ENCODE measurements at regions not wholly inside any gene's neighbourhood (a gene's known extent, or its start where the extent isn't known, plus 50 kb on each side); places are given as distances from the start of the nearest gene placed in this dataset.

DNA sequence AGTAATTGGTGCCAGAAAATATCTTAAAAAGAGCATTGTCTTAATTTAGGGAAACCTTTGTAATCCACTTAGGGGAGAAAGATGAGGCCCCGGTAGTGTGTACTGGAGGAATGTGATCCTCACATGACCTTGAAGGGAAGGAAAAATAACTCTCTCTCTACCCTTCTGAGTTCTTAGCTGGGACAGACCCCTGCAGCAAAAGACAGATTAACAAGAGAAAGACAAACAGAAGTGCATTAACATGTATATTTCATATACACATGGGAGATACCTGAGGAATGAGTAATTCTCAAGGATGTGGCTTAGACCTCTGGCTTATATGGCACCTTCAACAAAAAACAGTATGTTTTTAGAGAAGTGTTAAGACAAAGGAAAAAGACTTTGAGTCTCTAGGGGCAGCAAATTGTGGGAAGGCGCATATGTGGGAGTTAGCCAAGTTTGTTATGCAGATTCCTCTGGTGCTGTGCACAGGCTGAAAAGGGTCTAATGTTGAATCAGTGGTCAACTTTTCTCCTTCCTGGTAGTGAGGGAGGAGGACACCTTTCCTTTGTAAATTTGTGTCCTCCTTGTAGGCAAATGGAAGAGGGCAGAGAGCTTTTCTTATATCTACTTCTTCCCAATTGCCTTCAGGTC, 138.8 kb downstream of the LRRC70 start:
- DNase-seq (ENCODE audit: low read depth in 2 of 2), result no peak

GRCh38 chr5:62714296-62714695, 135.7 kb downstream of the LRRC70 start:
- no peak for DNase-seq (ENCODE audit: low read depth in 2 of 2)

DNA sequence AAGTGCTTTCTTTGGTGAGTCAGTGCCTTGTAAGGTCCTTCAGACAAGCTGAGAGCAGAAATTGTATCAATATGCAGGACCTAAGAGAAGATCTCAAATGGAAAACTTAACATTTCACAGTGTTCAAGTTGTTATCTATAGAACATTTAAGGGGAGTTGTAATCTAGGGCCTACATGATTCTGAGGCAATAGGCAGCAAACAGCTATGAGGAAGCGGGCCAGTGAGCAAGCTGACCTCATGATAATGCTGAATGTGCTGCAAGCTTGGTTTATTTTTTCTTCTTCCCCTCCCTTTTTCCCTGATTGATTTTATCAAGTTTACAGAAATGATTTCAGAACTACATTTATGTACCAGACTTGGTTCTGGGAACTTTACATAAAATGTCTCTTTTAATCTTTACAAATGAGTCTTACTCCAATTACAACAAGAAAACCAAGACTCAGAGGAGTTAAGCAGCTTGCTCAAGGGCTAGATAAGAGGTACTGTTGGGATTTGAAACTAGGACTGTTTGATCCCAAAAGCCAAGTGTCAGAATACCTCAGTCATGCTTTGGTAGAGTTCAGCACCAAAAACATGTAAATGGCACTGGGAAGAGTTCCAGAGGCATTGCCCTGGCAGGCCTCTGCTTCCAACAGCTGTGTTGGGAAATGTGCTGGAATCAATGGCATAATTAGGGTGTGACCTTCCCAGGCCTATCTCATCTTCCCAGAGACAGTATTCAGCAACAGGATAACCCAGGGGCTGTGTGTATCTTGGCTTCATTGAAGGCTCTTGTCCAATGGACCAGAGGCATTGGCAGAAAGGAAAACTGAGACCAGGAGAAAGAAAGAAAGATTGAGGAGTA, 130.1 kb downstream of the LRRC70 start:
- DNase-seq (ENCODE audit: low read depth in 2 of 2), result no peak

- DNase-seq (ENCODE audit: low read depth in 2 of 2), result no peak
These were observed 128.9 kb downstream of the LRRC70 start for GRCh38 chr5:62707563-62707962.

GRCh38 chr5:62707131-62707530, 128.5 kb downstream of the LRRC70 start:
- no peak for DNase-seq (ENCODE audit: low read depth in 2 of 2)

DNA sequence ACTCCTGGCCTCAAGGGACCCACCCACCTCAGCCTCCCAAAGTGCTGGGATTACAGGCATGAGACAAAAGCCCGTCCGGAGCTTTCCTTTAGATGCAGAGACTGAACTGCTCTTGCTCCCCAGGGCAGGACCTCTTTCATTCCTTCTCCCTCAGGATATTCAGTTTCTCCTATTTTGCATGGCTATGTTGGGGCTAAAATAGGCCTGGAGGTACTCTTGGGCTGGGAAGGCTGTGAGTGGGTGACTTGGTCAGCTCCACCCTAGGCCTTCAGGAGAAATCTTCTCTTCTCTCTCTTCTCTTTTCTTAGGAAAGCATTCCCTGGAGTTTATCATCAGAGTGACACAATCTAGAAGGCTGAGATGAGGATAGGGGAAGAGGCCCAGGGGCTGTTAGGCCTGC, 126.4 kb downstream of the LRRC70 start:
- DNase-seq (ENCODE audit: low read depth in 2 of 2), result no peak

DNA sequence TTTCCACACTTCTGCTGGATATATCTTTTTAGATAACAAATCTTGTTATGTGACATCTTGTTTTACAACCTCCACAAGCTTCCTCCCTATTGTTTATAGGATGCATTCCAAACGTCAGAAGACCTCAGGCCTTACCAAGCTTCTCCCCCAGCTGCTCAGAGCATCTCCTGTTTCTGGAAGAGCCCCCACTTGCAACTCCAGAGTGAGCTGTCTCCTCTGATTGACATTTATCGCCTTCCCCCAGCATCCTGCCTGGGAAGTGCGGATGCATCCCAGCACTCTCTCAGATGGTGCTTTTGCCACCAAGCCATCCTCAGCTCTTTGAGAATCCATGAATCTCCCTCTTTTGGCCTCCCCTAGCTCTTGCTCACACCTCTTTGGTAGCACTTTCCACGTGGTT, 123.5 kb downstream of the LRRC70 start:
- no peak for DNase-seq (ENCODE audit: low read depth in 2 of 2)

GRCh38 chr5:62701036-62701435, 122.4 kb downstream of the LRRC70 start:
- no peak for DNase-seq (ENCODE audit: low read depth in 2 of 2)

DNA sequence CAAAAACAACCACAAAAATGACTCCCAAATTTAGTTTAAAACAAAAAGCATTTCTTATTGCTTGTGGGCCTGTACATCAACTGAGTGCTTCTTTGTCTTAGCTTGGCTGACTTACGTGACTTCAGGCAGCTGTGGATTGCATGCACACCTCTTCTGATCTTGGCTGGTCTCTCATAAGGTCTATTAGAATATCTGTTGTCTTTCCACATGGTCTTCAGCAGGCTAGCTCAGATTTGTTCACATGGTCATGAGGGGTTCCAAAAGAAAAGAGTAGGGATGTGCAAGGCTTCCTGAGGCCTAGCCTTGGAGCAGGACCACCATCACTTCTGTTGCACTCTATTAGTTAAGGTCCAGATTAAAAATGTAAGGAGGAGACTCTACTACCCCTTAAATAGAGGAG, 120.1 kb downstream of the LRRC70 start:
- DNase-seq (ENCODE audit: low read depth in 2 of 2), result no peak

DNA sequence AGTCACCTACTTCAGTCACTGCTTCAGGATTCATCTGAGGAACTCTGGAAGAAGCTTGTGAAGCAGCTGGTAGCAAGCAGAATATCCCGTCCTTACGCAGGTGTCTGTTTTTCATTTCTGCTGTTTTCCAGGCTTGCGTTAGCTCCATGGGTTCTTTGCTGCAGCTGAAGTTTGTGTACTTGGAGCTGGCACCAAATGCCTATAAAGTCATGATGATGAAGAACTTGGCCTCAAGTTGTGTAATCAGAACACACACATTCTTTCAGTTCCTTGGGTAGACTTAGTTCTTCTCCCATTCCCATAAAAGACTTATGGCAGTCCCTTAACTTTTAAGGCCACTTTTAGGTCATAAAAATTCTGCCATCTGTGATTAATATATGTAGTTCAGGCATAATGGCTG, 116.7 kb downstream of the LRRC70 start:
- no peak for DNase-seq (ENCODE audit: low read depth in 2 of 2)

GRCh38 chr5:62692946-62693713, 114.5 kb downstream of the LRRC70 start:
- DNase-seq (ENCODE audit: low read depth in 2 of 2), result no peak

DNA sequence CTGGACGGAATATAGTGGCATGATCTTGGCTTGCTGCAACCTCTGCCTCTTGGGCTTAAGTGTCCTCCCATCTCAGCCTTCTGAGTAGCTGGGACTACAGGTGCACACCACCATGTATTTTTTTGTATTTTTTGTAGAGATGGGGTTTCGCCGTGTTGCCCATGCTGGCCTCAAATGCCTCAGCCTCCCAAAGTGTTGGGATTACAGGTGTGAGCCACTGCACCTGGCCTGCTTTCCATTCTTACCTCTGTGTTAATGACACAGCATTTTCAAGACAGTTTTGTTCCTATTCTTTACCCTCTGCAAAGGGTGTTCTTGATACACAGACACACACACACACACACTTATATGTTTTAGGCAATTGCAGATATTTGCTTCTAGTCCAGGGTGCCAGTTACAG, 113.3 kb downstream of the LRRC70 start:
- no peak for DNase-seq (ENCODE audit: low read depth in 2 of 2)

DNA sequence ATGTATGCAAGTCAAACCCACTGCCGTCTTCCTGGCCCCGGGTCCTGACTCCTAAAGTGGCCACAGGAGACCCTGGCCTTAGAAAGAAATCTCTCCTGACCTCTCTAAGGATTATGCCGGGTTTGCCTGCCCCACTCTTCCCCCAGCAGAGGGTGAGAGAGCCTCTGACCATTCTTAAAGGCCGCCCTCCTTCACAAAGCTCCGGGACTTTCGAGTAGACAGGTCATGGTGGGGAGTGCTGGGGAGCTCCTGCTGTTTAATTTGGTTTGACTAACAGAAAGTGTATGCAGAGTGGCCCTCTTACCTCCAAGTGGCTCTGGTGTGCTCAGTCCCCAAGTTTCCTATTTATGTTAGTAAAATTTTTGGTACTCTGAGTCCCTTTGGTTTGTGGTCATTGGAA, 111.8 kb downstream of the LRRC70 start:
- no peak for DNase-seq (ENCODE audit: low read depth in 2 of 2)

DNA sequence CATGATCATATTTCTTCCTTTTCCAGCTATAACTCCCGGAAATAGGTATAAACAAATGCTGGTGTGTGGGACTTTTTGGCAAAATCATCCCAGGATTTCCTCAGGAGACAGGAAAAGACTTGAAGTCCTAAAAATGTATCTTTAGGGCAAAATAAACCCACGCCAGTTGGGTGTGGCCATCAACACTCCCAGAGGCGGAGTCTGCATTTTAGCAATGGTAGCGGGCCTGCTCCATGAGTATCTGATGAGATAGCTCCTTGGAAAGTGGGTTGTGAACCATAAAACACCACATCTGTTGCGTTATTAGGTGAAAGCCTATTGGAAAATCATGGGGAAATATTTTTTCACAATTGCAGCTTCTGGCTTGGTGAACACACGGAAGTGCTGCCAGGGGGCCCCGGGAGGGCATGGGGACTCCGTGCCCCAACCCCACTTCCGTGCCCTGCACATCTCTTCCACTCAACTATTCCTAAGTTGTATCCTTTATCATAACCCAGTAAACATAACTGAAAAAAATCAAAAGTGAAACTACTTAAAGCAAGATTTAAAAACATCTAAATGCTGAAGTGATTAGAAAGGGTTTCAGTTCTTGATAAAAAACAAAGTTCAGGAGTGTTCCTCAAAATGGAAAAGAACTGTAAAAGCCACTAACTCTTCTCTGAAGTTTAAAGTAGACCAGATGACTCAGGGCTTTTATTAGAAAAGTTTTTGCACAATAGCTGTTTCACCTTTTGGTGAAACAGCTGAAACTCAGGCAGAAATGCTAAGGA, 111.2 kb downstream of the LRRC70 start:
- no peak for DNase-seq (ENCODE audit: low read depth in 2 of 2)

DNA sequence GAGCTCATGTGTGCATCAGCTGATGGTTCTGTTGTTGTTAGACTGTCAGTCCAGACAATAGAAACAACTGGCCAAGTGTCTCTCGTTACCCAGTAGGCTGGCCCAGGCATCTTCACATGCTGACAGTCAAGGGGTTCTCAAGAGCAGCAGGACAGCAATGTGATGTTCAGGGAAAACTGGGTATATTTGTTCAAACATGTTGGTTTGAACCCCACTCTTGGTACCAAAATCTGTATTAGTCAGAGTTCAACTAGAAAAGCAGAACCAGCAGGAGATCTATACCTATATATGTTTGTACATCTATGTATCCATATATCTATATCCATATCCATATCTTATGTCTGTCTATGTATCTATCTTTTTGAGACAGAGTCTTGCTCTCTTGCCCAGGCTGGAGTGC, 108.1 kb downstream of the LRRC70 start:
- no peak for DNase-seq (ENCODE audit: low read depth in 2 of 2)

DNA sequence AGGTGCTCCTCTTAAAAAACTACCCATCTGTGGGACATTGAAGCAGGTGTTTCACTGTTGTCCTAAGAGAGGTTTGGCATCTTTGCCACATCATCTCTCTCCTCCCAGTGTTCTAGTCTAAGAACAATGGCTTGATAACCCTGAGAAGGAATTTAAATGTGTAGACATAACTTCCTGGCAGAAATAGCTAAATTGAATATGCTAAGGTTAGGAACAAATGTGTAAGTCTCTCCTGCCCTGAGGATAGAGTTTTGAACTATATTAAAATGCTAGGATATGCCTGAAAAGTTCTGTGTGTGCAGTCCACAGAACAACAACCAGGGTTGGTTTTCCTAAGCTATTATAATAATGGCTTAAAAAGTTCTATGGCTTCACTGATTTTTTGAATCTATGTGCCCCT, 106.6 kb downstream of the LRRC70 start:
- no peak for DNase-seq (ENCODE audit: low read depth in 2 of 2)

DNA sequence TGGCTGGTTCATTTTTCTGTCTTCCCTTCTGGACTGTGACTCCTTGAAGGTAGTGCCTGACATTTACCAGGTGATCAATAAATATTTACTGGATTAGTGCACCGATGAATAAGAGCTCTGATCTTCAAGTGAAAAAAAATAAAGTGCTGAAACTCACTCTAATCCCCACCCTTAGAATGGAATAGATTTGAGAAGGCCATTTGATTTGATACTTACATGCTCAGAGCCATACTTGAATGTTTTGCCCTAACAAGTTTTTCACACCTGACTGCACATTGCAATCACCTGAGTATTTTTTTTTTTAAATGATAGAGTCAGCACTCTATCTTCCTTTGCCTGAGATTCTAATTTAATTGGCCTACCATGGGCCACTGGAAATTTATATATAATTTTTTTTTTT, 105.7 kb downstream of the LRRC70 start:
- no peak for DNase-seq (ENCODE audit: low read depth in 2 of 2)

DNA sequence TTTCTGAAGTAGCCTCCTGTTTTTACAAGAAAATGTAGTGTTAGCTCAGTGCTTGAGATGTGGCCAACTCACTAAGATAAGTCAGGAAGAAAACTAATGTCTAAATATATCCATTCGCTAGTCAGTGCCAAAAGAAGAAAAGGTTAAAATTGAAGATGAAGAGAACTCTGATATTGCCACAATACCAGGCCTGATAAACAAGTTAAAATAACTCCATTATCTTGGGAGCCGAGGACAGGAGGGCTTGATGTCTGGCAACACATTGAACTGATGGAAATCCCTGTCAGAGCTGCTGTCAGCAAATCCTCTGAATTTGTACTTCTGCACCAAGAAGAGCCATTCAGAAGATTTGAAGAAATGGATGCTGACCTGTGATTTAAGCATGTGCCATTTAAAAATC, 103.4 kb downstream of the LRRC70 start:
- no peak for DNase-seq (ENCODE audit: low read depth in 2 of 2)

GRCh38 chr5:62681117-62681850, 102.7 kb downstream of the LRRC70 start:
- DNase-seq (ENCODE audit: low read depth in 2 of 2), result no peak

- no peak for DNase-seq (ENCODE audit: low read depth in 2 of 2)
These were observed 101.5 kb downstream of the LRRC70 start for GRCh38 chr5:62680121-62680520.
